GM23248 (cell line): ENCODE measurements at regions not wholly inside any gene's neighbourhood (a gene's known extent, or its start where the extent isn't known, plus 50 kb on each side); places are given as distances from the start of the nearest gene placed in this dataset.

Experiments
- EZH2 ChIP-seq: fragments of 200-600 bp; sonication (generic); IDR thresholded peaks from 2 replicates; pipeline ENCODE4 v1.6.1; 2018; ENCODE audit warnings: antibody characterized with exemption, mild to moderate bottlenecking; ENCODE audit not compliant: insufficient read depth, poor library complexity, severe bottlenecking
- EZH2phosphoT487 ChIP-seq: fragments of 200-600 bp; sonication (generic); IDR thresholded peaks from 2 replicates; pipeline ENCODE4 v1.6.1; 2018; ENCODE audit warnings: antibody characterized with exemption, moderate library complexity, mild to moderate bottlenecking, low read depth; ENCODE audit not compliant: insufficient read depth

DNA sequence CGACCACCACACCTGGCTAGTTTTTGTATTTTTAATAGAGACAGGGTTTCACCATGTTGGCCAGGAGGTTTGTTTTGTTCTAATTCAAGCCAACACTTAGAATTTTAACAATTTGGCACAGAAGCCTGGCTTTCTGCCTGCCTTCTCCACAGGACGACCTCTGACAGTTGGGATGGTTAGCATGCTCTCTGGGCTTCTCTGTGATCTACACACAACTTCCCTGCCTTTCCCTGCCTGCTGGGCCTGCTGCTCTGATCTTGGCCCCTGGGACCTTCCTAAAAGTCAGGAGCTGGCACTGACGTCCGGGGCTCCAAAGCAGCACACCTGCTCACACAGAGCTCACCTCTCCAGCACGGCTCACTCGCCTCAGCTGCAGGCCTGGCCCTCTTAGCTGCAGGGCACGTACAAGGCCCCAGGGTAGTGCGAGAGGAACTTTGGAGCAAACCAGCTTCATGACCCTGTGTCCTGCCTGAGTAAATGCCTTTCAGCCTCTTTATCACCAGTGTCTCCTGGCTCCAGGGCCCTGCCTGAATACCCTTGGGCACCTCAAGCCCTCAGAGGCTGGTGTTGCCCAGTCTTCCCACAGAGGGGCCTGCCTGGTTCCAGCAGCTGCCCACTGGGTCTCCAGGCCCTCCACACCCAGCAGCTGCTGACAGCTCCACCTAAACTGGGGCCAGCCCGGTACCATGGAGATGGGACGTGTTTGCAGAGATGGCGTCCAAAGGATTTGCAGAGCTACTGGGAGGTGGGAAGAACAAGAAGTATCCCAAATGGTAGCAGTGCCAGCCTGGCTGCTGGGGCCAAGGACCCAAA lies 96.0 kb downstream of the PSMB1 start:
- TF ChIP-seq EZH2 (no peak), EZH2phosphoT487 (no peak)
